Adipocyte (in vitro differentiated cells): ENCODE measurements at regions not wholly inside any gene's neighbourhood (a gene's known extent, or its start where the extent isn't known, plus 50 kb on each side); places are given as distances from the start of the nearest gene placed in this dataset.
A peak's percentile ranks its signal among the peaks of the same experiment; 100 is the strongest.

Experiments
- DNase-seq: peaks from one replicate; pipeline ENCODE4 v3.0.0-alpha.2; 2015; ENCODE audit warnings: low read depth
- H3K27me3 ChIP-seq: replicated peaks from 2 replicates; pipeline ENCODE4 v1.7.0; 2013; ENCODE audit warnings: mild to moderate bottlenecking, low read length, moderate library complexity; ENCODE audit not compliant: control insufficient read depth, insufficient read depth
- H3K36me3 ChIP-seq: 2 replicates; pipeline ENCODE4 v1.7.0; 2013; ENCODE audit warnings: low read length, mild to moderate bottlenecking, moderate library complexity; ENCODE audit not compliant: control insufficient read depth, insufficient read depth, severe bottlenecking
- H3K4me1 ChIP-seq: 2 replicates; pipeline ENCODE4 v1.7.0; 2013; ENCODE audit warnings: mild to moderate bottlenecking, low read length, moderate library complexity; ENCODE audit not compliant: control insufficient read depth, insufficient read depth
- H3K4me3 ChIP-seq: 2 replicates; pipeline ENCODE4 v1.7.0; 2013; ENCODE audit warnings: mild to moderate bottlenecking, low read length, moderate library complexity
- H3K9ac ChIP-seq: 2 replicates; pipeline ENCODE4 v1.7.0; 2013; ENCODE audit warnings: mild to moderate bottlenecking, low read length, moderate library complexity
- H3K9me3 ChIP-seq: 2 replicates; pipeline ENCODE4 v1.7.0; 2013; ENCODE audit warnings: mild to moderate bottlenecking, low read length, moderate library complexity; ENCODE audit not compliant: control insufficient read depth

DNA sequence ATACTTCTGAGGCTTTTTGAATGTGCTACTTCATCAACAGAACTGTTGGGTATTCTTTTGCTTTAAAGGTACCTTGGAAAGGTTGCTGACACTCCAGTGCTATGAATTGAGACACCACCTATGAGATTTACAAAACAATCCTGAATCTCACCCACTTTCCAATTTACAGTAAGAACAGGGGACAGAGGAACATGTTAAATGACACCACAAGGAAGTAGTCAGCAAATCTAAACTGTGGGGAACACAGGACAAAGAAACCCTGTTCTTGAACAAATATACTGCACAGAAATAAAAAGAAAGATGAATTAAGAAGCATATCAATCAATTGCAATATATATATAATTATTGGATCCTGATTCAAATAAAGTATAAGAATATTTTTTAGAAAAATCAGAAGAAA is 216.7 kb upstream of the ARID1B start:
- no peaks in the 10 kb centered on the region for H3K36me3 ChIP-seq
- peaks cover 16% of the 10 kb centered on the region for H3K9me3 ChIP-seq
- H3K4me1 ChIP-seq: no peaks in the 10 kb centered on the region
- DNase-seq: no peak
- H3K27me3 ChIP-seq: peaks cover 7% of the 10 kb centered on the region
- no peak overlapping the region for H3K9ac ChIP-seq
- H3K4me3 ChIP-seq: no peak overlapping the region

DNA sequence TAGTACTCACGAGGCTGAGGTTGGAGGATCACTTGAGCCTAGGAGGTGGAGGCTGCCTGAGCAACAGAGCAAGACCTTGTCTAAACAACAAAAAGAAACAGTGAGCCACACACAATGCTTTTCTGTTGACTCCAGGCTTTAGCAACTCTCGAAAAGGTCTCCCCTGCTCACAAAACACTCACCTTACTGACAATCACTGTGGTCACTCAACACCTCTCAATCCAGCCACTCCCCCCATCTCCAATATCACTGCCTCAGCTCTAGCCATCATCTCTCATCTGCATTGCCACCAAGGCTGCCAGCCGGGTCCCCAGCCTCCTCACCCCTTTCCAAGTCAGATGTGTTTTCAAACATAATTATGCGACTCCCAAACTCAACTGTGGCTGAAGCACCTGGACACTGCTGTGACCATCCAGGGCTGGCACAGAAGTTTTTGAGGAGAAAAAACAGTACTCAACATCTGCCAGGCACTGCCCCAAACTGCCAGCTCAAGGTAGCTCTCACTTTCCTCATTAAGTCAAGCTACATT is 218.0 kb upstream of the ARID1B start:
- no peaks in the 10 kb centered on the region for H3K36me3 ChIP-seq
- DNase-seq: no peak
- no peak overlapping the region for H3K9ac ChIP-seq
- H3K9me3 ChIP-seq: peaks cover 16% of the 10 kb centered on the region
- H3K27me3 ChIP-seq: peaks cover 10% of the 10 kb centered on the region
- H3K4me3 ChIP-seq: no peak overlapping the region
- no peaks in the 10 kb centered on the region for H3K4me1 ChIP-seq

DNA sequence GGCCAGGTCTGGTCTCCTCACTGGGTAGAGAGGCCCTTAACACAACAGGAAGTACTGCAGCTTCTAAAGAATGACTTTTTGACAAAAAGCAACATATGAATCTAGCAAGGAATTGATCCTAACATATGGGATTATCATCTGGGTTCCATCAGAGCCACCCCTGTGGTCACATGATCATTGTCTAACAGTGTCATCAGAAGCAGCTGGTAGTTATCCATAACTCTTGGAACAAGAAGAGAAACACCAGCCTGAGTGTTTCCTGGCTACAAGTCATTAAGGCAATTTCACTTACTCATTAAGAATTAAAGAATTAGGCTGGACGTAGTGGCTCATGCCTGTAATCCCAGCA is 219.3 kb upstream of the ARID1B start:
- H3K9ac ChIP-seq: no peak overlapping the region
- DNase-seq: no peak
- H3K27me3 ChIP-seq: peaks cover 16% of the 10 kb centered on the region
- no peaks in the 10 kb centered on the region for H3K36me3 ChIP-seq
- H3K9me3 ChIP-seq: peaks cover 16% of the 10 kb centered on the region
- H3K4me1 ChIP-seq: no peaks in the 10 kb centered on the region
- H3K4me3 ChIP-seq: no peak overlapping the region

DNA sequence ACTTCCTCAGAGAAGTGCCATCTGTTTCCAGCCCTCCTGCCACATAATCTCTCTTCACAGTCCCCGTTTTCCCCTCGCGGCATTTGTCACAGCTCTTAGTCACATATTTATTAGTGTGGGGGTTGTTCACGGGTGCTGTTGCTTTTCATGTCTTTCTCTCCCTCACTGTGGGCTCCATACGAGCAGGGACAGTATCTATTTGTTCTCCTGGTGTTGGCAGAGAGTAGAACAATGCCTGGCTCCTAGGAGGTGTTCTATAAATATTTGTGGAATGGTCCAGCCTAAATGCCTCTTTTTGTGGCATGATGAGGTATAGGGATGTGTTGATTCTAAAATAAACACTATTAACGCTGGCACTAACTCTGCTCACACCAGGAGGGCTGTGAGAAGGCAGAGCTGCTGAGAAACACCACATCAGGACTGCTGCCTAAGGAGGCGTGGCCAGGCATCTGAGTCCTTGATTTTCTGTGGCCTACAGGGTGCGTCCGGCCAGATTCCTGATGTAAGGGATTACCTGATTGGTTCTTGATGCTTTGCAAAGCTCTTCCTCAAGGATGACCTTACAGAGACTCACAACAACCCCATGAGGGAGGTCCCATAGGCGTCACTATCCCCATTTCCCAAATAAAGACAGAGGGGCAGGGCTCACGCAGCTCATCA is 219.8 kb upstream of the ARID1B start:
- H3K4me3 ChIP-seq: no peak overlapping the region
- no peaks in the 10 kb centered on the region for H3K36me3 ChIP-seq
- H3K9me3 ChIP-seq: peaks cover 16% of the 10 kb centered on the region
- no peaks in the 10 kb centered on the region for H3K4me1 ChIP-seq
- no peak overlapping the region for H3K9ac ChIP-seq
- peaks cover 16% of the 10 kb centered on the region for H3K27me3 ChIP-seq
- DNase-seq: no peak

DNA sequence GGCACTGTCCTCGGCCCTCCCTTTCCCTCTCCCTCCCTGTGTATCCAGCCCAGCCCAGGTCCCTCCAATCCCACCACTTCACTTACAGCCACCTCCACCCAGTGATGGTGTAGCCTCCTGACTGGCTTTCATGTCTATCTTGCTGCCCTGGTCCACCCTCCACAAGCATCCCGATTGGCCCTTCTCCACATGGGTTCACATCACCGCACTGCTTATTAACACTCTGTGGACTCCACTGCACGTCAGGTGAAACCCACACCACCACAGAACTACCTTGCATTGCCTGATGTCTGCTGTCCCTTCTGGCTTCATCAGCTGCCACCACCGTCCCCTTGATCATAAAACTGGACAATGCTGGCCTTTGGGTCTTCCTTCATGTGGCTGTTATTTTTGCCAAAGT is 220.4 kb upstream of the ARID1B start:
- H3K36me3 ChIP-seq: no peaks in the 10 kb centered on the region
- H3K27me3 ChIP-seq: peaks cover 16% of the 10 kb centered on the region
- H3K4me1 ChIP-seq: no peaks in the 10 kb centered on the region
- peaks cover 16% of the 10 kb centered on the region for H3K9me3 ChIP-seq
- no peak overlapping the region for H3K9ac ChIP-seq
- H3K4me3 ChIP-seq: no peak overlapping the region
- DNase-seq: no peak

DNA sequence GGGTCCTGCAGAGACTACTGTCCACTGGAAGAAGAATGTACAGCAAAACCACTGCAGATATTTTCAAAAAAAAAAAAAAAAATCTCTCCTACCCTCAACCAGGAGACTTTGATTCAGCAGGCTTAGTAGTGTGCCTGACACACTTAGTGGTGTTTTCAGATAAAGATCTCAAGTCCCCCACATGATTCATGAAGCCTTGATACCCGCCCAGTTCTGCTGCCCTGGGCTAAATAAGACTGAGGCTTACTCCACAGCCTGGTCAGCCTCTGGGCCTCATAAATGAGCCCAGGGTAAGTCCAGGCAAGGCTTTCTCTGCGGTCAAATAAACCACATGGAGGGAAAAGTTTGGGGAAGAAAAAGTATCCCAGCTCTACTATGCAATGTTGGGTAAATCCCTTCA is 222.1 kb upstream of the ARID1B start:
- no peak overlapping the region for H3K4me3 ChIP-seq
- H3K4me1 ChIP-seq: no peaks in the 10 kb centered on the region
- peaks cover 5% of the 10 kb centered on the region for H3K9me3 ChIP-seq
- DNase-seq: no peak
- H3K27me3 ChIP-seq: peaks cover 20% of the 10 kb centered on the region
- no peaks in the 10 kb centered on the region for H3K36me3 ChIP-seq
- H3K9ac ChIP-seq: no peak overlapping the region

DNA sequence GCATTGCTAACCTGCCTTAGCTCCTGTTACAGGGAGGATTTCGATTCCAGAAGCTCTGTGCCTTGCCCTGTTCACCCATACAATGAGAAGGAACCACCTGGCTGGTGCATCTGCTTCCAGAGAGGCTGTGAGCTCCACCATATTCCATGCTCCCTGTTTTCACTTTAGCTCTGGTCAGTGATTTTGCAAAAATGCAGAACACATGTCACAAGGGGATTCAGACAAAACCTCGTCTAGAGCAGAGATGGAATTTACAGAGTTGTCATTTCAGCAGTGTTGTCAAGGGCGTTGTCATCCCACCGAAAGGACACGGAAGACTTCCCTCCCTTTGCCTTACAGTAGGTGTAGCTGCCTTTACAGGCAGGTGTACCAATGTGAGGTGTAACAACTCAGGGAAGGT is 223.0 kb upstream of the ARID1B start:
- peaks cover 20% of the 10 kb centered on the region for H3K27me3 ChIP-seq
- no peaks in the 10 kb centered on the region for H3K4me1 ChIP-seq
- no peak overlapping the region for H3K9ac ChIP-seq
- no peak overlapping the region for H3K4me3 ChIP-seq
- H3K9me3 ChIP-seq: no peaks in the 10 kb centered on the region
- no peaks in the 10 kb centered on the region for H3K36me3 ChIP-seq
- no peak for DNase-seq

DNA sequence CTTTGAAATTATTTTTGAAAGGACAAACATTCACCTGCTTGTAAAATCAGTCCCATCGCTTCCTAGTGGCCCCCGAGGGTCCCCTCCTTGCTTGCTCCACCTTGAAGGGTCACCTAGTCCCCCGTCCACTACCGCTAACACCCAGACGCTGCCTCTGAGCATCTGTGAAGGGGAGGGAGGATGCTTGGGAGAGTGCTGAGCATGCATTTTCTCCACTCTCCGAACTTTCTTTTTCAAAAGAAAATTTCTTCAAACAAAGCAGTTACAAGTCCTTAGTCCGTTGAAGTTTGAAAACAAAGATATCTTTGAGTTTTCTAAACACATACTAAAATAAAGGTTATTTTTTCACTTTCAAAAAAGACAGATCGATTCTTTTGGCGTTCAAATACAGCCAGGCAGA is 224.3 kb upstream of the ARID1B start:
- H3K9me3 ChIP-seq: no peaks in the 10 kb centered on the region
- no peaks in the 10 kb centered on the region for H3K36me3 ChIP-seq
- H3K4me3 ChIP-seq: no peak overlapping the region
- H3K4me1 ChIP-seq: no peaks in the 10 kb centered on the region
- no peak overlapping the region for H3K9ac ChIP-seq
- peaks cover 20% of the 10 kb centered on the region for H3K27me3 ChIP-seq
- DNase-seq: no peak

DNA sequence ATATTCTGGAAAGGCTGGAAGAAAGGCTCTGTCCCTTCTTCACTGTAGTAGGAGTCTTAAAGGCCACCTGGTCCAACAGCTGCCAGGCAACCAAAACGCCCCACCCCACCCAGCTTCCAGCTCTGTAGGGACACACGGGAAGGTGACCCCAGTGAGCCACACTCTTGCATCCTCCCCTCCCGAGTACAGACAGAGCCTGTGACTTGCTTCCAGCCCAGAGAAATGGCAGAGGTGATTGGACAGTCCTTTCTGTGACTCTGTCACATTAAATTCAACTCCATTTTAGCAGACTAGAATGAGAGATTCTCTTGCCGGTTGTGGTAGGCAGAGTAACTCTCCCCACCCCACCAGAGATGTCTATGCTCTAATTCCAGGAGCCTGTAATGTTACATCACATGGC is 226.2 kb upstream of the ARID1B start:
- H3K9me3 ChIP-seq: no peaks in the 10 kb centered on the region
- no peak for DNase-seq

DNA sequence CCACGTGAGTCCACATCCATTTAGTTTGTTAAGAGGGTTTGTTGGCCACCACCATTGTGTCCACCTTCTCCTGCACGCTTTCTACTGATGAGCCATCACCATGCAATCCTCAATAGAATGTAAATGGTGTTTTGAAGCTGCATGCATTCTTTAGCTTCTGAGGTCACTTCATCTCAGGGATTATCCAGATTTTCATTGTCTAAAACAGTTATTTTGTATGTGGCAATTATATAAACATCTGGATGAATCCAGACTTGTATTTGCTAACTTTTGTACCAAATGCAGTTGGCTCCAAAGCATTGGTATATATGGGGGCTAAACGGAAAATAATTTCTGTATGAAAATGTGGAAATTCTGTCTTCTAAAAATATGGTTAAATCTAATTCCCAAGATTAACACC is 231.2 kb upstream of the ARID1B start:
- no peaks in the 10 kb centered on the region for H3K36me3 ChIP-seq
- H3K4me1 ChIP-seq: no peaks in the 10 kb centered on the region
- H3K27me3 ChIP-seq: peaks cover 12% of the 10 kb centered on the region
- no peaks in the 10 kb centered on the region for H3K9me3 ChIP-seq
- peak; percentile 14 for DNase-seq
- no peak overlapping the region for H3K9ac ChIP-seq
- H3K4me3 ChIP-seq: no peak overlapping the region

More for the DNA sequence above, 226.2 kb upstream of the ARID1B start:
- Histone ChIP-seq H3K27me3 (peaks cover 15% of the 10 kb centered on the region), H3K4me1 (no peaks in the 10 kb centered on the region), H3K36me3 (no peaks in the 10 kb centered on the region), H3K4me3 (no peak overlapping the region), H3K9ac (no peak overlapping the region)

DNA sequence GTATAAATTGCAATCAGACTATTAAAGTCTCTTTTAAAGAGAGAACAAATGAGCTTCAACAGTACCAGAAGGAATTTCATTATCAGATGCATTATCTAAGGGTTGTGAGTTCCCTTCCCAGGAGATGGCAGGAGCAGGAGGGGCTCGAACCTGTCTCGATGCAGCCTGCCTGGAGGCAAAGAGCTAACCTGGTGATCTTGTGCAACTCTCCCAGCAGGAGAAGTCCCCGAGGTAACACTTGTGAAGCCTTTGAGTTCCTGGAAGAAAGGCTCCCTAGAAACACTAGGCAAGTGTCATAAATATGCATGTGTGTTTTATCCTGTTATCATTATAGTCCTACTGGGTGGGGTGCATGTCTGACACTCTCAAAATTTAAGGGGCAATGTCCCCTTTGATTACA is 232.2 kb upstream of the ARID1B start:
- H3K27me3 ChIP-seq: peaks cover 6% of the 10 kb centered on the region
- no peak for DNase-seq
- no peaks in the 10 kb centered on the region for H3K4me1 ChIP-seq
- H3K9me3 ChIP-seq: no peaks in the 10 kb centered on the region
- H3K36me3 ChIP-seq: no peaks in the 10 kb centered on the region
- no peak overlapping the region for H3K4me3 ChIP-seq
- no peak overlapping the region for H3K9ac ChIP-seq

DNA sequence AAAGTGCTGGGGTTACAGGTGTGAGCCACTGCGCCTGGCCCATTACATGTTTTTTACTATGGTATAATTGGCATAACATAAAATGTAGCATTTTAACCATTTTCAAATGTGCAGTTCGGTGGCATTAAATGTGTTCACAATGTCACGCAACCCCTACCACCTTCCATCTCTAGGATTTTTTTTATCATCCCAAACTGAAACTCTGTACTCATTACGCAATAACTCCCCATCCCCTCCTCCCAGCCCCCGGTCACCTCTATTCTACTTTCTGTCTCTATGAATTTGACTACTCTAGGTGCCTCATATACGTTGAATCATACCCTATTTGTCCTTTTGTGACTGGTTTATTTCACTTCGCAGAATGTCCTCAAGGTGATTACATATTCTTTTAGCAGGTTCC is 233.1 kb upstream of the ARID1B start:
- Histone ChIP-seq H3K4me1 (no peaks in the 10 kb centered on the region), H3K4me3 (no peak overlapping the region), H3K27me3 (peaks cover 5% of the 10 kb centered on the region), H3K36me3 (no peaks in the 10 kb centered on the region), H3K9ac (no peak overlapping the region), H3K9me3 (no peaks in the 10 kb centered on the region)
- no peak for DNase-seq
